NCI-H446 treated with DMSO at 0.1 percent for 48 hours (cell line): ENCODE measurements at regions not wholly inside any gene's neighbourhood (a gene's known extent, or its start where the extent isn't known, plus 50 kb on each side); places are given as distances from the start of the nearest gene placed in this dataset.

Source experiments
- DNase-seq: peaks from one replicate; lab custom pipeline; 2025; lab: John Stamatoyannopoulos, UW

DNA sequence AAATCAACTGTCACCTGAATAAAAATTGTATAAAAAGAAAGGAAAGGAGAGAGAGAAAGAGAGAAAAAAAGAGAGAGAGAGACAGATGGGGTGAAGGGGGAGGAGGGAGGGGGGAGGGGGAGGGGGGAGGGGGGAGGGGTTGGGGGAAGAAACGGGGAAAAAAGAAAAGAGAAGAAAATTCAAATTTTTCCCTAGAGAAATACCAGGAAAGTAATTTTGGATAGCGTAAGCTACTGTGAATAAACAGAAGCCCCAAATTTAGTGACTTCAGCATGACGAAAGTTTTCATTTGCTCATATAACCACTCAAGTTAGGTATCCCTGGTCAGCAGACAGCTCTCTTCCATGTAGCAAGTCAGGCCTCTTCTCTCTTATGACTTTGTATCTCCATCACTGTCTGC, 289.4 kb upstream of the MYOCD start:
- DNase-seq = no peak

DNA sequence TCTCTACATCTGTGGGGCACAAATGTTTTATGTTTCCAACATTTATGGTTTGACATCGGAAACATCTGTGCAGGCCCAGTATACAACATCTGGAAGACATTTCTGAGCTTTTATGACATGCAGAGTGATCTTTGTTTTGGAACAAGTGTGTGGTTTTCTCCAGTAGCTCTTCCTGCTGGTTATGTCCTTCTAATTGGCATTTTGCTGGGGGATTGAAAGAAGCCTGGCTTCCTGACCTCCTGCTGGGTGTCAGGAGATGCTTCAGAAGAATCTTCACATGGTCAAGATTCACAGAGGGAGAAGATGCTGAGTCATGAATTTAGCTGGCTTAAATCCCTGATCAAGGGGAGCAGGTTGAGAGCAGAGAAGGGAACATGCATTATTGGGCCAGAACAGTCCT, 279.5 kb upstream of the MYOCD start:
- no peak for DNase-seq

- no peak for DNase-seq
Measured at GRCh38 chr17:12388226-12388625, 277.5 kb upstream of the MYOCD start.

DNA sequence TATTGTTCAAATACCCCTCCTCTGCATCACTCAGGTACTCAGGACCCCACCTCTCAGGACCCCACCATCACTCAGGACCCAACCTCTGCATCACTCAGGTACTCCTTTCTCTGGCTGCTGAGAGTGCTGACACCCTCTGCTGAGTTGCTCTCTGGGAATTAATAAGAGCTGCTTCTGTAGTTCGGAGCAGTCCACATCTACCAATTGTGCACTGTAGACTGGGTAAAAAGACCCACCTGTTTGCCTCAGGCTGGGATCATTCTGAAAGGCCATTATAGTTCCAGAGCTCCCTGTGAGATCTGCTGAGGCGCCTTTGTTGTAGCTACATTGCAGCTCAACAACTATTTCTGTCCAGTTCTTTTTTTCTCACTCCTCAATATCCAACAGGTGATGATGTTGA, 276.3 kb upstream of the MYOCD start:
- DNase-seq = no peak

- no peak for DNase-seq
Measured at GRCh38 chr17:12390631-12391030, 275.1 kb upstream of the MYOCD start.

DNA sequence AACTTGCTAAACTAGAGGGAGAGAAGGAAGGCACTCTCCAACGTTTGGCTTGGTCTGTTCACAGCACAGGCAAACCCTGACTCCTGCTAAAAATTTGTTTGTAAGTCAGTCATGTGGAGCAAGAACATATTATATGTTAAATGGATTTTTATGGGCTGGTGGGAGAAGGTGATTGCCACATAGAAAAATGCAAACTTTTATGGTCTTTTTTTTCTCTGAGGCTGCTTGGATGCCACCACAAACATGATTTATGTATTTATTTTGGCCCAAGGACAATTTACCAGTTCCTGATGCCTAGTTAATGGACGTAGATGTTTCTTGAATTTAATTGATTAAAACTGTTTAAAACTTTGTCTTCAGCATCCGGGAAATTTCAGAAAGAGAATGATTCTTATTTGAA, 274.2 kb upstream of the MYOCD start:
- DNase-seq = no peak

GRCh38 chr17:12395733-12396354, 269.8 kb upstream of the MYOCD start:
- no peak for DNase-seq

DNA sequence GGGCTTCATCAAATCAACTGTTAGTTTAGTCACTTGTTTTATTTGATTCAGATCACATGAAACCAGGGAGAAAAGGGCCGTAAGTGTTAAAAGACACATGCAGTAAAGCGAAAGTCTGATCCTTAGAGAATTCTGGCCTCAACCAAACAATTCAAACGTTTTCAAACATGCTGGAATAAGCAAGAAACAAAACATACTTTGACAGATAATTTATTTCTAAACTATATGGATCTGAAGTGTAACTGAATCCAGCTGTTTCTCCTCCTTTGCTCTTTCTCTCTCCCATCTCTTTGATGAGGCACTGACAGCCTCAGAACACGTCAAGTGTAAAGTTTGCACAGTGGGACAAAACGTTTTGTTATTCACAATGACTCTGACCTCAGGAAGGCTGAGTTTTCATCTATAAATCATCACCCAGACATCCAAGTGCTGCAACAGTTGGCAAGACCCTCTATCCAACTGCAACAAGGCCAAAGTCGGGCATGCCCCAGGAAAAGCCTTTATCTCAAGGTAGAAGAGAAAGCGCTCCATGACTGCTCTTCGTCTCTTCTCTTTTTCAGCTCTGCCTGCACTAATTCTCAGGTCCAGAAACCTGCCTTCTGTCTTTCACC, 267.1 kb upstream of the MYOCD start:
- no peak for DNase-seq

GRCh38 chr17:12402963-12403622, 262.6 kb upstream of the MYOCD start:
- no peak for DNase-seq

DNA sequence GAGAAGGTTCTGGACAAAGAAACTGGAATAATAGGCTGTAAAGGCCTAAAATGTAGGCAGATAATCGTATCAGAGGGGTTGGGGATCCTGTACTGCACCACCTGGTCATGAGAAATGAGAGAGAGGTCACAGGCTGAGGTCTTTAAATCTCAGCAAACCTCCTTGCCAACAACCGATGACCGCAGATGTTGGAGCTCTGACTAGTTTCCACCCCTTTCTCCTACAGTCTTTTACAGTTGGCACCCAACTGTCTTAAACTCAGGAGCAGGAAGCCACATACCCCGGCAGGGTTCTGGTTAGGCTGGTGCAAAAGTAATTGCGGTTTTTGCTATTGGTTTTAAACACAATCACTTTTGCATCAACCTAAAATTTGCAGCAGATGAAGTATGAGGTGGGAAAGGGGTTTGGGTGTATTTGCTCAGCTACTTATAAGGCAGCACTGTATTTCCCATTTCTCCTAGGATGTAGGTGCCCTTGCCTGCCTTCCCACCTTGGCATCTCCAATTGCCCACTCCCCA, 261.8 kb upstream of the MYOCD start:
- DNase-seq = no peak

DNA sequence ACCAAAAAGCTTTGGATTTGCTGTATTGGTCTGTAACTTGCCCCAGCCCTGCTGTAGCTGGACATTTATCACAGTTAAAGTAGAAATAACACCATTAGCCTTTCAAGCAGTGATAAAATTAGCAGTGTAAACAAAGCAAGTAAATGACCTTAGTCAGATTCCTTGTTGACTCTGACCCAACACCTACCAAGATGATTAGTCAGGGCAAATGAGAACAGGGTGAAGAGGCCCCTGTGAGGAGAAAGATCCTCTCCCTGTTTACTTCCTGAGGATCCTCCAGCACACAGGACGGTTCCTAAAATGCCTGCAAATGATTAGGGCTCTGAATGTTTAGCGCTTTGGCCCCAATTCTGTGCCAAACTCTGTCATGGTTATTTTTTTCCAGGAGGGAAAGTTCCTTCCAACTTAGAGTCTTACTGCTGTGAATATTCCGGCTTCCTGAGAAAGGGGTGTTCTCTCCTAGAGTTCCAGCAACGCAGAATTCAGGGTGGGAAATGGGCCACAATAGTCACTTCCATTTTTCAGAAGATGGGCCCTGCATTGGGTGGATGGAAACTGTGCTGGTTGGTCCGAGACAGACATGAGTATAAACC, 259.0 kb upstream of the MYOCD start:
- no peak for DNase-seq

GRCh38 chr17:12407495-12408252, 258.0 kb upstream of the MYOCD start:
- no peak for DNase-seq

DNA sequence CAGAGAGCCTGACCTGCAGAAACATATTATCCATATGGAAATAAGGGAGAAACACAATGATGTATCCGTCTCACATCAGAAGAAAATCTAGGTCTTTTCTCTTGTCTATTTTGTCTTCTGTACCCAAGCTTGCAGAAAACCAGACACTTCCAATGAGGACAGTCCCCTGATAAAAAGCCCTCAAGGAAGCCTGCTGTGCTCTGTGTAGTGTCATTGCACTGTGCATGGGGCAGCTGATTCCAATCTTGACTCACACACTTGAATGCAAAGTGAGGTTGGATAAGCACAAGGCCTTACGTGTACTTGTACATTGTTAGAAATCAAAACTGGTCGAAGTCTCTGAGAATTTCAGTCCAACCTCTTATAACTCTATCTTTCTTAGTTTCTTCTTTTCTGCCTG, 256.6 kb upstream of the MYOCD start:
- no peak for DNase-seq

GRCh38 chr17:12410717-12411116, 255.0 kb upstream of the MYOCD start:
- DNase-seq = no peak

DNA sequence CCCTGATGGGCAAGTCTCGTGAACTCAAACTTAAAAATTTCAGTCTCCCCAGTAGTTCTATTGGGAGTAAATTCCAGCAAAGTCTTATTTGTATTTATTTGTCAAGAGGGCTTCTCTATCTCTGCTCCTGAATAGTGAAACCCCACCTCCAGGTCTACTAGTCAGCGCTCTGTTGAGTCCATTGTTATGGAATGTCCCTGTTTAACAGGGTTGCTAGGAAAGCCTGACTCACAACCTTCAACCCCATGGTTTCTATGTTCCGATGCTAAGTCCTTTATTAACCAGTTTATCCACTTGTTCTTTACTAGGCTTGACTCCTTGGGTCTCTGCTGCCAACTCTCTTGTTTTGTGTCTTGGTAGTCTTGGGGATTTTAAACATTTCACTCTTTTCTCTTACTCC, 250.7 kb upstream of the MYOCD start:
- DNase-seq = no peak

DNA sequence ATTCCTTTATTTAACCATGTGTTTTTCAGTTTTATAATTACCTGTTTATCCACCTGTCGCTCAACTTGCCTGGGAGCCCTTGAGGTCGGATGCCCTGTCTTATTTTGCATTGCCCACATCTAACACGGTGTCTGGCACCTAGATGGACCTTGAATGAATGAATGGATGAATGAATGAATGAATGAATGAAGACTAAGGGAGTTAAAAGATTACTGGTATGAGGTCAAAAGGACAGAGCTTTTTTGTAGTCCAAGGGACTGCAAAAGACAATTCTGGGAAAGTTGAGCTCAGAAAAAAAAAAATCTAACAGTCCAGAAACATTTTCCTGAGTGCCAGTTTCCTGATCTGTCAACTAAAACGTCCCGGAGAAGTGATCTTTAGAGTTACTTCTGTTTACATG, 244.6 kb upstream of the MYOCD start:
- no peak for DNase-seq

GRCh38 chr17:12421646-12422306, 243.9 kb upstream of the MYOCD start:
- no peak for DNase-seq

- no peak for DNase-seq
Measured at GRCh38 chr17:12422651-12423050, 243.0 kb upstream of the MYOCD start.

- DNase-seq = no peak
Measured at GRCh38 chr17:12423337-12423736, 242.4 kb upstream of the MYOCD start.

DNA sequence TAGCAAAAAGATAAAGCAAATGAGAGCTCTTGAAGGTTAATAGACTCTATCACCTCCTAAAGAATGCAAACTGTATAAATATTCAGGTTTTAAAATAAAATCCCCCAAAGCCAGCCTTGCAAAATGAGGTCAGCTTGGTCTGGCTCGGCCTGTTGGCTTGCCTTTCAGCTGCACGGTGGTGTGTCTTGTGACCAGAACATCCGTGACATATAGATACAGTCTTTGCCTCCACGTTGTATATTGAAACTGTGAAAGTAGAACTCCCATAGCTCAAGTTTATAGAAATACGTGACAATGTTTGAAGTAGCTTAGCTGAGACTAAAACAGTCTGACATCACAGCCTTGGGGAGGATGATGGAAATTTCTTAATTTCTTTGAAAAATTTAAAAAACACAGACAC, 236.6 kb upstream of the MYOCD start:
- no peak for DNase-seq

- no peak for DNase-seq
Measured at GRCh38 chr17:12431188-12431587, 234.5 kb upstream of the MYOCD start.

DNA sequence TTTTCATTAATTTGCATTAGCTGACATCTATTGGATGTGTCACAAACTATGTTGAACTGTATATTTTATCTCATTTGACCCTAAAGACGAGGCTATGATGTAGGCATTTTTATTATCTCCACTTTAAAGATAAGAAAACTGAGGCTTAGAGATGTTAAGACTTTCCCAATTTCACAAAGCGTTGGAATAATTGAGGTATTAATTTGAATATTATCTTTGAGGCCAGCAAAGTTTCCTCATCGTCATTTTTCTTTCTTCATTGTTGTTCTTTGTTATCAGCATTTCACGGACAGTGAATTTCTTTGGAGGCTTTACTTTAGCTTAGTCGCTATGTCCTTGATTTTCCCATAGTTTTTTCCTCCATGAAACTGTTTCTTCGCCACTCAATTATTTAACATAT, 227.5 kb upstream of the MYOCD start:
- no peak for DNase-seq
